GM23338 (cell line): ENCODE measurements at regions not wholly inside any gene's neighbourhood (a gene's known extent, or its start where the extent isn't known, plus 50 kb on each side); places are given as distances from the start of the nearest gene placed in this dataset.

Experiments
- EZH2 ChIP-seq: fragments of 200-600 bp; sonication (generic); IDR thresholded peaks from one replicate; pipeline ENCODE4 v1.8.0; 2017; ENCODE audit warnings: antibody characterized with exemption, mild to moderate bottlenecking, low read depth; ENCODE audit not compliant: unreplicated experiment
- TF ChIP-seq, protein P1 (sequence below), 2 experiments: fragments of 200-600 bp in 1 of 2; sonication (generic) in 1 of 2; conservative IDR thresholded peaks; 2 replicates each; pipeline versions ENCODE4 v1.5.1 to v1.6.1; 2016 to 2017; ENCODE audit warnings: antibody characterized with exemption in 2 of 2, low read depth in 2 of 2, mild to moderate bottlenecking in 2 of 2, moderate library complexity in 1 of 2

DNA sequence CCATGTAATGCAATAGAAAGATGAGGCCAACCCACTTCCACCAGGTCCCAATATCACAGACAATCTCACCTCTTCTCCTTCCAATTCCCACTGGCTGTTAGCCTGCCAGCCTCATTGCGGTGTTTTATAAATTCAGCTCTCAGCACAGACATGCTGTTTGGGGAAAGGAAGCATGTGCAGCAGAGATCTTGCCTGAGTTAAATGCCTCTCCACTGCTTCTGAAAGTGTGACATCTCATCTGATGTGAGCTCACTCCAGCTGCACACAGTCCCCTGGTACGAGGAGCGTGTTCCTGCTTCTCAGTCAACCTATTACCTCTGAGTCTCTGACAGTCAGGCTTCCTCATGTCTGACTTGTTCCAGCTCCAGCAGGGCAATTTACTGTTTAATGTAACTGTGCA, 122.7 kb upstream of the GUCY1A2 start:
- TF ChIP-seq, protein P1, sequence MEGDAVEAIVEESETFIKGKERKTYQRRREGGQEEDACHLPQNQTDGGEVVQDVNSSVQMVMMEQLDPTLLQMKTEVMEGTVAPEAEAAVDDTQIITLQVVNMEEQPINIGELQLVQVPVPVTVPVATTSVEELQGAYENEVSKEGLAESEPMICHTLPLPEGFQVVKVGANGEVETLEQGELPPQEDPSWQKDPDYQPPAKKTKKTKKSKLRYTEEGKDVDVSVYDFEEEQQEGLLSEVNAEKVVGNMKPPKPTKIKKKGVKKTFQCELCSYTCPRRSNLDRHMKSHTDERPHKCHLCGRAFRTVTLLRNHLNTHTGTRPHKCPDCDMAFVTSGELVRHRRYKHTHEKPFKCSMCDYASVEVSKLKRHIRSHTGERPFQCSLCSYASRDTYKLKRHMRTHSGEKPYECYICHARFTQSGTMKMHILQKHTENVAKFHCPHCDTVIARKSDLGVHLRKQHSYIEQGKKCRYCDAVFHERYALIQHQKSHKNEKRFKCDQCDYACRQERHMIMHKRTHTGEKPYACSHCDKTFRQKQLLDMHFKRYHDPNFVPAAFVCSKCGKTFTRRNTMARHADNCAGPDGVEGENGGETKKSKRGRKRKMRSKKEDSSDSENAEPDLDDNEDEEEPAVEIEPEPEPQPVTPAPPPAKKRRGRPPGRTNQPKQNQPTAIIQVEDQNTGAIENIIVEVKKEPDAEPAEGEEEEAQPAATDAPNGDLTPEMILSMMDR (conservative IDR thresholded peaks at IDR 0.05; ENCODE audit: low read depth in 2 of 2): no peak
- no peak for TF ChIP-seq EZH2
